T-cell (primary cell): ENCODE measurements at regions not wholly inside any gene's neighbourhood (a gene's known extent, or its start where the extent isn't known, plus 50 kb on each side); places are given as distances from the start of the nearest gene placed in this dataset.

ENCODE experiments used
- ATAC-seq, 4 experiments: fragments of 200-7000 bp in 3 of 4; fragments of 150-1000 bp in 1 of 4; cut with Tn5 transposase; replicated peaks in 1 of 4; 1 replicate in 3 of 4; 2 replicates in 1 of 4; pipeline ENCODE4 v1.10.0; 2021; ENCODE audit warnings: moderate library complexity in 3 of 4, mild to moderate bottlenecking in 2 of 4, moderate number of reproducible peaks in 1 of 4
- CTCF ChIA-PET, 2 donors: fragments of 300-600 bp; sonication (Branson Sonifier 250); formaldehyde crosslinking; loops; one replicate each; lab custom pipeline; 2022; ENCODE audit warnings: antibody characterized with exemption in 2 of 2; lab: Charles Lee
- POLR2A ChIA-PET, 2 donors: fragments of 300-600 bp; sonication (Branson Sonifier 250); formaldehyde crosslinking; loops; one replicate each; lab custom pipeline; 2022; ENCODE audit warnings: antibody characterized with exemption in 2 of 2; lab: Charles Lee
- DNase-seq, 35 experiments: peaks; one replicate each; pipeline versions ENCODE4 v3.0.0 to v3.0.0-alpha.2; 2013 to 2023
- H3K27ac ChIP-seq: one replicate; pipeline ENCODE4 v1.5.1; 2013; ENCODE audit warnings: low read length
- H3K27me3 ChIP-seq, 2 experiments: replicated peaks in 1 of 2; 1 replicate in 1 of 2; 2 replicates in 1 of 2; pipeline versions ENCODE4 v1.6.1 to v1.7.0; 2013; ENCODE audit warnings: low read length in 1 of 2, mixed read lengths in 1 of 2; ENCODE audit not compliant: control insufficient read depth in 2 of 2, insufficient read depth in 2 of 2; ENCODE audit errors: extremely low read depth in 1 of 2
- H3K36me3 ChIP-seq, 2 donors: 1 replicate in 1 of 2; 2 replicates in 1 of 2; pipeline versions ENCODE4 v1.6.1 to v1.7.0; 2013; ENCODE audit warnings: low read length in 1 of 2; ENCODE audit not compliant: control insufficient read depth in 2 of 2, insufficient read depth in 1 of 2; ENCODE audit errors: extremely low read depth in 1 of 2
- H3K4me1 ChIP-seq, 2 experiments: 1 replicate in 1 of 2; 2 replicates in 1 of 2; pipeline versions ENCODE4 v1.6.1 to v1.7.0; 2013; ENCODE audit warnings: low read length in 2 of 2, mixed read lengths in 1 of 2; ENCODE audit not compliant: insufficient read depth in 2 of 2, control insufficient read depth in 1 of 2; ENCODE audit errors: extremely low read depth in 1 of 2
- H3K4me3 ChIP-seq, 2 donors: 1 replicate in 1 of 2; 2 replicates in 1 of 2; pipeline versions ENCODE4 v1.5.1 to v1.7.0; 2013; ENCODE audit warnings: mild to moderate bottlenecking in 2 of 2, low read length in 1 of 2, moderate library complexity in 1 of 2; ENCODE audit not compliant: control insufficient read depth in 1 of 2; ENCODE audit errors: extremely low read depth in 1 of 2
- H3K9me3 ChIP-seq: 2 replicates; pipeline ENCODE4 v1.7.0; 2013
- H3K27ac Mint-ChIP-seq, 2 donors: one replicate each; pipeline ENCODE4 v1.8.0; 2020 to 2021; ENCODE audit warnings: mild to moderate bottlenecking in 2 of 2, mixed read lengths in 2 of 2
- H3K27me3 Mint-ChIP-seq, 2 donors: one replicate each; pipeline ENCODE4 v1.8.0; 2021 to 2022; ENCODE audit warnings: mixed read lengths in 2 of 2
- H3K36me3 Mint-ChIP-seq: one replicate; pipeline ENCODE4 v1.8.0; 2021; ENCODE audit warnings: mixed read lengths
- H3K4me1 Mint-ChIP-seq, 3 donors: one replicate each; pipeline ENCODE4 v1.8.0; 2020 to 2022; ENCODE audit warnings: mixed read lengths in 3 of 3, mild to moderate bottlenecking in 1 of 3
- H3K4me3 Mint-ChIP-seq, 3 donors: one replicate each; pipeline ENCODE4 v1.8.0; 2020 to 2022; ENCODE audit warnings: mild to moderate bottlenecking in 3 of 3, mixed read lengths in 3 of 3, moderate library complexity in 3 of 3
- H3K9me3 Mint-ChIP-seq, 3 donors: one replicate each; pipeline ENCODE4 v1.8.0; 2020 to 2022; ENCODE audit warnings: mixed read lengths in 3 of 3
- WGBS: methylation state at CpG from one replicate; pipeline ENCODE4 v1.1.5; 2013; ENCODE audit warnings: missing lambda C conversion rate; ENCODE audit not compliant: insufficient coverage; 5-methylcytosine and 5-hydroxymethylcytosine counted together

DNA sequence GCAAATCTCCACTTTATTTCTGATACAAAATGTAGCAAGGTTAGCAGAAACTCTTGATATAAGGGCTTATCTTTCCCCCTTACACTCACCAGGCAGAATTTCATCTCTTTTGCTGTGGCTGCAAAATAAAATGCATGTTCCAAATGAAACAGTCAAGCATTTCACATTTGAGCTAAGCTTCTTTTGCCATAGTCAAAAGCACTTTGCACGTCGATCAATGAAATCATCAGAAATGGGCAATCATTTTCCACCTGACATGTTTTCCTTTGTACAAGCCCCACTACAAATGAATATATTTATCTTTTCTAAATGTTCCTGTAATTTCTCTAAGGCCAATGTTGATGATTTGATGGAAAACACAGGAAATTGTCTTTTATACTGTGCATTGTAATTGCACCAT, 178.4 kb downstream of the ANKRD50 start:
- no peaks in the 10 kb centered on the region for H3K9me3 ChIP-seq
- DNase-seq, result no peak
- Mint-ChIP-seq H3K4me3 (no peak overlapping the region), H3K9me3 (no peaks in the 10 kb centered on the region), H3K4me1 (no peaks in the 10 kb centered on the region), H3K27me3 (no peaks in the 10 kb centered on the region), H3K36me3 (no peaks in the 10 kb centered on the region), H3K27ac (no peak overlapping the region)
- H3K4me3 ChIP-seq, result no peak overlapping the region
- ChIA-PET CTCF (interaction anchor here in 1 of 2 donors (1.0 kb wide), 1 partner anchor 8 kb away, joined by 3 read pairs; no protein-coding TSS in a partner anchor), POLR2A (no interaction called here)
- no peak for ATAC-seq
- WGBS, result no CpG with 5 or more reads among the region's 2 CpGs
- no peaks in the 10 kb centered on the region for H3K27me3 ChIP-seq
- H3K27ac ChIP-seq, result no peak overlapping the region
- H3K36me3 ChIP-seq, result no peaks in the 10 kb centered on the region
- H3K4me1 ChIP-seq, result no peaks in the 10 kb centered on the region

DNA sequence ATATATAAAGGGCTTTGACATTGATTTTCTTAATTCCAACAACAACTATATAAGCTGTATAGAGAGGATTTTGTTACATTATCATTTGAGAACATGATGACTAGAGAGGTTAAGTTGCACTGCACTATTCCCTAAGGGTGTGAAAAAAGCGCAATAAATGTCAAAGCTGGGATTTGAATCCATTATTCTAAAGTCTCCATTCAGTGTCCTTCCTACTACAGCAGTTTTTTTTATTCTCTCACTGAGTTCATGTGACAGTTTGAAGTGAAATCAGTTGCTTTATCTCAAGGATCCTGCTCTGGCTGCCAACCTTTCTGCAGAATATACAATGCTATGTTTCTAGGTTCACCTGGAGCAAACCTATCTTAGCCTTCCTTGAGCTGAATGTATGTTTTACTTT, 177.5 kb downstream of the ANKRD50 start:
- Mint-ChIP-seq H3K4me3 (no peak overlapping the region), H3K4me1 (no peaks in the 10 kb centered on the region), H3K36me3 (no peaks in the 10 kb centered on the region), H3K27me3 (no peaks in the 10 kb centered on the region), H3K9me3 (no peaks in the 10 kb centered on the region), H3K27ac (no peak overlapping the region)
- Histone ChIP-seq H3K4me3 (no peak overlapping the region), H3K36me3 (no peaks in the 10 kb centered on the region), H3K9me3 (no peaks in the 10 kb centered on the region), H3K4me1 (no peaks in the 10 kb centered on the region), H3K27me3 (no peaks in the 10 kb centered on the region), H3K27ac (no peak overlapping the region)
- no CpG with 5 or more reads among the region's 1 CpG for WGBS
- no peak for DNase-seq
- POLR2A ChIA-PET, result no interaction called here
- ATAC-seq, result no peak
- CTCF ChIA-PET, result no interaction called here

DNA sequence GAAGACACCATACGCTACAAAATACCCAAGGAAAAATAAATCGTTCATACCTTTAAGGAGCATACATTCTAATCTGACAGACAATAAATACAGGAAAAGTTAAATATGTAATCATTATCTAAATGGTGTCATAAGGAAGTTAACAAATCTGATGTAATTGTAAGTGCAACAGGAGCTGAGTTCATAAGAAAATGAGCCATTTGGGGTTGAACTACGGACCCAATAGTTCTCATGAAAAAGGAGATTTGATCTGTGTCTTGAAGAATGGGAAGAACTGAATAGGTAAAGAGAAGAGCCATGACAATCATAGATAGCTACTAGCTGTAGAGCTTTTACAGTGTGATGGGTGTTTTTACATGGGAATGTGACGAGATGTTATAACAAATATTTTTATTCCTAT, 175.6 kb downstream of the ANKRD50 start:
- ChIA-PET CTCF (no interaction called here), POLR2A (no interaction called here)
- WGBS, result 71% methylated on average over 1 of the region's 4 CpGs
- H3K27ac ChIP-seq, result no peak overlapping the region
- Mint-ChIP-seq H3K27me3 (no peaks in the 10 kb centered on the region), H3K9me3 (no peaks in the 10 kb centered on the region), H3K4me3 (no peak overlapping the region), H3K27ac (no peak overlapping the region), H3K36me3 (no peaks in the 10 kb centered on the region), H3K4me1 (no peaks in the 10 kb centered on the region)
- no peak for DNase-seq
- no peaks in the 10 kb centered on the region for H3K36me3 ChIP-seq
- no peak overlapping the region for H3K4me3 ChIP-seq
- no peak for ATAC-seq
- H3K9me3 ChIP-seq, result no peaks in the 10 kb centered on the region
- H3K4me1 ChIP-seq, result no peaks in the 10 kb centered on the region
- H3K27me3 ChIP-seq, result no peaks in the 10 kb centered on the region

- DNase-seq, result no peak
- ChIA-PET CTCF (no interaction called here), POLR2A (no interaction called here)
- H3K9me3 ChIP-seq, result no peaks in the 10 kb centered on the region
- Mint-ChIP-seq H3K36me3 (no peaks in the 10 kb centered on the region), H3K27me3 (no peaks in the 10 kb centered on the region), H3K9me3 (no peaks in the 10 kb centered on the region), H3K4me3 (no peak overlapping the region), H3K4me1 (no peaks in the 10 kb centered on the region), H3K27ac (no peak overlapping the region)
- H3K27ac ChIP-seq, result no peak overlapping the region
- H3K36me3 ChIP-seq, result no peaks in the 10 kb centered on the region
- H3K4me3 ChIP-seq, result no peak overlapping the region
- H3K27me3 ChIP-seq, result no peaks in the 10 kb centered on the region
- H3K4me1 ChIP-seq, result no peaks in the 10 kb centered on the region
- no peak for ATAC-seq
These were observed 174.6 kb downstream of the ANKRD50 start for GRCh38 chr4:124537971-124538370.

GRCh38 chr4:124540014-124540413, 172.5 kb downstream of the ANKRD50 start:
- H3K27me3 Mint-ChIP-seq, result no peaks in the 10 kb centered on the region
- Histone ChIP-seq H3K4me1 (no peaks in the 10 kb centered on the region), H3K4me3 (no peak overlapping the region), H3K36me3 (no peaks in the 10 kb centered on the region), H3K27ac (no peak overlapping the region), H3K9me3 (no peaks in the 10 kb centered on the region), H3K27me3 (no peaks in the 10 kb centered on the region)
- DNase-seq (no peak), ATAC-seq (no peak)
- no peaks in the 10 kb centered on the region for H3K9me3 Mint-ChIP-seq
- no peaks in the 10 kb centered on the region for H3K36me3 Mint-ChIP-seq
- H3K27ac Mint-ChIP-seq, result no peak overlapping the region
- ChIA-PET CTCF (no interaction called here), POLR2A (no interaction called here)
- no peaks in the 10 kb centered on the region for H3K4me1 Mint-ChIP-seq
- no peak overlapping the region for H3K4me3 Mint-ChIP-seq
- no CpG with 5 or more reads among the region's 3 CpGs for WGBS

DNA sequence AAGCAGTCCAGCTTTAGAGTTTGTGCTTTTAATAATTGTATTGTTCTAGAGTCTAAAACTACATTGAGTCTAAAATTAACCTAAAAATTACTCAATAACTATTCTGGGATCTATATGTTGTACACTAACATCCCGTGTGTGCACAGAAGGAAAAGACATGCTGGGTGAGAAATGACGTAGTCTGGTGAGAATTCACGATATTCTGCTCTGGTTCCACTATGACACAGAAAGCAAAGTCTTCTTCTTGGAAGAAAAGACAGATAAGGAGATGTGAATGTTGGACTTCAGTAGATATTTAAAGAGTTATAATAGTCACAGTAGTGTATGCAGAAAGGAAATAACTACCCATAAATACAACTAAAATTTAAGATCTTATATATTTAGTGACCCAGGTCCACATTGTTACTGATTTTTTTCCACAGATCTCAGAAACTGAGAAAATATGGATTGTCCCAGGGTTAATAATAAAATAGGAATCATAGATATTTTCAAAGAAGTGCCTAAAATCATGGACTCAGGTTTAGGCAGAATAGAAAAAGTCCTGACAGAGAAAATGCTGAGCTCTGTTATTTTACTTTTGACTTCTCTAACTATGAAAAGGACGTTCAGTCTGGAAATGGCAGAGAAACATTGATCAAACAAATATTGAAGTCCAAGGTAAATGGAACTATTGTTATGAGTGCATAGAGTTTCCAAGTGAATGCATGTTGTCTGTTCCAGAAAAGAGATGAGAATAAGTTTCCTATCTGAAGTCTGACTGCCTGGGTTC, 170.7 kb downstream of the ANKRD50 start:
- POLR2A ChIA-PET, result no interaction called here
- WGBS, result no CpG with 5 or more reads among the region's 4 CpGs
- no peak for ATAC-seq
- Histone ChIP-seq H3K4me3 (no peak overlapping the region), H3K9me3 (no peaks in the 10 kb centered on the region), H3K27ac (no peak overlapping the region), H3K4me1 (no peaks in the 10 kb centered on the region), H3K27me3 (no peaks in the 10 kb centered on the region), H3K36me3 (no peaks in the 10 kb centered on the region)
- CTCF ChIA-PET, result interaction anchor here (0.6 kb wide), 2 partner anchors 8 to 34 kb away, joined by 3 read pairs; no protein-coding TSS in a partner anchor
- Mint-ChIP-seq H3K4me1 (no peaks in the 10 kb centered on the region), H3K4me3 (no peak overlapping the region), H3K9me3 (no peaks in the 10 kb centered on the region), H3K36me3 (no peaks in the 10 kb centered on the region), H3K27ac (no peak overlapping the region), H3K27me3 (no peaks in the 10 kb centered on the region)
- DNase-seq, result no peak

DNA sequence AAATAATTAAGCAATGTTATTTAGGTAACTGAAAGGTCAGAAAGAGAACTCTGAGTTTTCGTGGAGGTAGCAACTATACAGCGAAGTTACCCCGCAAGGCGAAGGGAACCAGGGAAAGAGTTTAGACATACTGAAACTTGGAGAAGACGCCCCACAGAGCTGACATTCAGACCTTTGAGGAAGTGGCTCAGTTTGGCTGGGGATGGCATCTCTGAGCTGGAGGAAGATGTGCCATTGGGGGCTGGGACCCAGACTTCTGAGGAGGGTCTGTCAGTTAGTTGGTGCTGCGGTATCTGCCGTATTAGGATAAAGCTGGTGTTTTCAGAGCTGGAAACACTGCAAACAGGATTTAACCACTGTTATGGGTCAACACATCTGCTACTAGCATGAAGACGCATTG, 156.6 kb downstream of the ANKRD50 start:
- H3K36me3 Mint-ChIP-seq, result no peaks in the 10 kb centered on the region
- H3K36me3 ChIP-seq, result no peaks in the 10 kb centered on the region
- H3K9me3 ChIP-seq, result no peaks in the 10 kb centered on the region
- no peaks in the 10 kb centered on the region for H3K4me1 ChIP-seq
- no peak overlapping the region for H3K4me3 ChIP-seq
- ATAC-seq, result no peak
- ChIA-PET POLR2A (no interaction called here), CTCF (no interaction called here)
- no peaks in the 10 kb centered on the region for H3K4me1 Mint-ChIP-seq
- no peak overlapping the region for H3K27ac ChIP-seq
- no peak overlapping the region for H3K27ac Mint-ChIP-seq
- no peaks in the 10 kb centered on the region for H3K27me3 ChIP-seq
- no peak overlapping the region for H3K4me3 Mint-ChIP-seq
- 90% methylated on average over 6 of the region's 8 CpGs for WGBS
- H3K27me3 Mint-ChIP-seq, result no peaks in the 10 kb centered on the region
- DNase-seq, result no peak
- H3K9me3 Mint-ChIP-seq, result no peaks in the 10 kb centered on the region
